Tibial artery (tissue), 4 donors: ENCODE measurements at regions not wholly inside any gene's neighbourhood (a gene's known extent, or its start where the extent isn't known, plus 50 kb on each side); places are given as distances from the start of the nearest gene placed in this dataset.

ENCODE experiments used
- DNase-seq, 2 donors: peaks; one replicate each; pipeline ENCODE4 v3.0.0-alpha.2; 2019
- H3K27ac ChIP-seq, 2 donors: fragments of 200-600 bp; sonication (generic) in 1 of 2; 1 replicate in 1 of 2; 2 replicates in 1 of 2; pipeline ENCODE4 v1.5.1; 2018 to 2019; ENCODE audit warnings: mild to moderate bottlenecking in 1 of 2
- H3K27me3 ChIP-seq, 2 donors: fragments of 200-600 bp; sonication (generic) in 1 of 2; one replicate each; pipeline versions ENCODE4 v1.5.1 to v1.6.0; 2016 to 2019
- H3K36me3 ChIP-seq, 3 donors: fragments of 200-600 bp; sonication (generic) in 2 of 3; one replicate each; pipeline ENCODE4 v1.5.1; 2016 to 2019; ENCODE audit warnings: mild to moderate bottlenecking in 2 of 3
- H3K4me1 ChIP-seq, 4 donors: fragments of 200-600 bp; sonication (generic) in 2 of 4; 1 replicate in 3 of 4; 2 replicates in 1 of 4; pipeline ENCODE4 v1.5.1; 2016 to 2019
- H3K4me3 ChIP-seq, 2 donors: fragments of 200-600 bp; sonication (generic) in 1 of 2; 1 replicate in 1 of 2; 2 replicates in 1 of 2; pipeline ENCODE4 v1.5.1; 2018 to 2019; ENCODE audit warnings: mild to moderate bottlenecking in 2 of 2
- H3K9me3 ChIP-seq, 3 donors: fragments of 200-600 bp; sonication (generic) in 1 of 3; one replicate each; pipeline ENCODE4 v1.5.1; 2016 to 2019
- CTCF ChIP-seq, 2 experiments: fragments of 200-600 bp in 1 of 2; fragments of 450-650 bp in 1 of 2; IDR thresholded peaks; one replicate each; pipeline ENCODE4 v1.5.1; 2017 to 2019; ENCODE audit warnings: antibody characterized with exemption in 2 of 2, mild to moderate bottlenecking in 1 of 2, moderate library complexity in 1 of 2
- intact Hi-C: fragments of 100-400 bp; cut with DNase I; formaldehyde crosslinking; loops from one replicate; pipeline ENCODE4 v1.15.0; 2023; ENCODE audit warnings: low total_unique reads

DNA sequence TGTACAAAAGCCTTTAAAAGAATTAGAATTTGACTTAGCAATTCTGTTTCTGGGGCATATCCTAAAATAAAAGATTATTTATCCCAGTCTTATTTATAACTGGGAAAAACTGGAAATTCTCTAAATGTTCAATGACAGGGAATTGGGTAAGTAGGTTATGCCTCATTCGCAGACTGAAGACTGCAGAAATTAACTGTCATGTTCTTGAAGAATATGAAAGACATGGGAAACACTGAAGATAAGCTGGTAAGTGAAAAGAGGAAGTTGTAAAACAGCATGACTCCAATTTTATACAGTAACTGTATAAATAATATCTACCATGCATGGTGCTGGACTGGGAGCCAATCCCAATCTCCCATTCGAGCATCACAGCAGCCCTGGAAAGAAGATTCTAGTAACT lies 50.6 kb upstream of the SLC2A1 start:
- DNase-seq, result no peak
- no peaks in the 10 kb centered on the region for H3K4me1 ChIP-seq
- intact Hi-C loops, result no loop called here

DNA sequence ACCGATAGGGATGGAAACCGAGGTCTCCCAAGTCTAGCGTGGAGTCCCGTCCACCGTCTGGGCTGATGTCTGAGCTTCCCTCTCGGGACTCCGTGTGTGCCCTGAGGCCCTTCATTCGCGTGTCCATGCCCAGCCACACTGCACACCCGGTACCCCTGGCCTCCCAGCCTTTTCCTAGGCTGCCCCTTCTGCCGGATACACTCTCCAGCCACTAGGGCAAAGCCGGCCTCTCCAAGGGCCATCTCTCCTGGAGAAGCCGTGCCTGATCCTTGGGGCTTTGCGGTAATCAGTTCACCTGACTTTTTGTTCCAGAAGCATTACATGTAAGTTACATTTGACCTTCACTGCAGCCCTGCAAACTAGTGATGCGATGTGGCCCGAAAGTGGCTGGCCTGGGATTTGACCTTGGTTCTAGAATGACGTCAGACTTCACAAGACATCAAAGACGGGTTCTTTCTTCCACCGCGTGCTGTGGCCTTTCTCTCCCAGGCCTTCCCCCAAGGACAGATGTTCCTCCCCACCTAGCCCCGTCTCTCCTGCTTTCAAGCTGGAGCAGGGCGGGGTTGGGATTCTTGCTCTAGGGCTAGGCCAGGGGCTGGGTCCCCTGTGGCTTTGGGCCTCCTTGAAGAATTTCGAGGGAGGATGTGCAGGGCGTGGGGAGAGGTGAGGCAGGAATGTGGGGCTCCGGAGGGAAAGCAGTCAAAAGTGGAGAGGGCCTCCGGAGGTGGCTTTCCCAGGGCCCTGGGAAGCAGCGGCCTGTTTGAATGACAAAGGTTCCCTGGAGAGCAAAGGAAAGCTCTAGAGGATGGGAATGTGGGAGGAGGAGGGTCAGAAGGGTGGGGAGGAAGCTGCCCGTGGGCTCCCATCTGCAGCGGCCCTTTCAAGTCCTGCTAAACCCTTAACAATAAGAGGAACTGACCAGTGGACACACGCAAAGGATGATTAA lies 49.7 kb upstream of the SLC2A1 start:
- H3K36me3 ChIP-seq, result no peaks in the 10 kb centered on the region
- H3K4me1 ChIP-seq, result no peaks in the 10 kb centered on the region
- intact Hi-C loops, result no loop called here
- no peak overlapping the region for H3K27ac ChIP-seq
- H3K27me3 ChIP-seq, result peaks cover 0 to 35% of the 10 kb centered on the region in 2 donors
- DNase-seq, result no peak
- no peak overlapping the region for H3K4me3 ChIP-seq
- TF ChIP-seq CTCF (IDR thresholded peaks at IDR 0.05), result no peak
- no peaks in the 10 kb centered on the region for H3K9me3 ChIP-seq

More for the DNA sequence above, 50.6 kb upstream of the SLC2A1 start:
- Histone ChIP-seq H3K36me3 (no peaks in the 10 kb centered on the region), H3K9me3 (no peaks in the 10 kb centered on the region), H3K27me3 (peaks cover 0 to 36% of the 10 kb centered on the region in 2 donors), H3K27ac (no peak overlapping the region), H3K4me3 (no peak overlapping the region)
- no peak for TF ChIP-seq CTCF (IDR thresholded peaks at IDR 0.05)
